T-cell (primary cell): ENCODE measurements at regions not wholly inside any gene's neighbourhood (a gene's known extent, or its start where the extent isn't known, plus 50 kb on each side); places are given as distances from the start of the nearest gene placed in this dataset.

Source experiments
- ATAC-seq, 4 experiments: fragments of 200-7000 bp in 3 of 4; fragments of 150-1000 bp in 1 of 4; cut with Tn5 transposase; replicated peaks in 1 of 4; 1 replicate in 3 of 4; 2 replicates in 1 of 4; pipeline ENCODE4 v1.10.0; 2021; ENCODE audit warnings: moderate library complexity in 3 of 4, mild to moderate bottlenecking in 2 of 4, moderate number of reproducible peaks in 1 of 4
- CTCF ChIA-PET, 2 donors: fragments of 300-600 bp; sonication (Branson Sonifier 250); formaldehyde crosslinking; loops; one replicate each; lab custom pipeline; 2022; ENCODE audit warnings: antibody characterized with exemption in 2 of 2; lab: Charles Lee
- POLR2A ChIA-PET, 2 donors: fragments of 300-600 bp; sonication (Branson Sonifier 250); formaldehyde crosslinking; loops; one replicate each; lab custom pipeline; 2022; ENCODE audit warnings: antibody characterized with exemption in 2 of 2; lab: Charles Lee
- DNase-seq, 35 experiments: peaks; one replicate each; pipeline versions ENCODE4 v3.0.0 to v3.0.0-alpha.2; 2013 to 2023
- H3K27ac ChIP-seq: one replicate; pipeline ENCODE4 v1.5.1; 2013; ENCODE audit warnings: low read length
- H3K27me3 ChIP-seq, 2 experiments: replicated peaks in 1 of 2; 1 replicate in 1 of 2; 2 replicates in 1 of 2; pipeline versions ENCODE4 v1.6.1 to v1.7.0; 2013; ENCODE audit warnings: low read length in 1 of 2, mixed read lengths in 1 of 2; ENCODE audit not compliant: control insufficient read depth in 2 of 2, insufficient read depth in 2 of 2; ENCODE audit errors: extremely low read depth in 1 of 2
- H3K36me3 ChIP-seq, 2 donors: 1 replicate in 1 of 2; 2 replicates in 1 of 2; pipeline versions ENCODE4 v1.6.1 to v1.7.0; 2013; ENCODE audit warnings: low read length in 1 of 2; ENCODE audit not compliant: control insufficient read depth in 2 of 2, insufficient read depth in 1 of 2; ENCODE audit errors: extremely low read depth in 1 of 2
- H3K4me1 ChIP-seq, 2 experiments: 1 replicate in 1 of 2; 2 replicates in 1 of 2; pipeline versions ENCODE4 v1.6.1 to v1.7.0; 2013; ENCODE audit warnings: low read length in 2 of 2, mixed read lengths in 1 of 2; ENCODE audit not compliant: insufficient read depth in 2 of 2, control insufficient read depth in 1 of 2; ENCODE audit errors: extremely low read depth in 1 of 2
- H3K4me3 ChIP-seq, 2 donors: 1 replicate in 1 of 2; 2 replicates in 1 of 2; pipeline versions ENCODE4 v1.5.1 to v1.7.0; 2013; ENCODE audit warnings: mild to moderate bottlenecking in 2 of 2, low read length in 1 of 2, moderate library complexity in 1 of 2; ENCODE audit not compliant: control insufficient read depth in 1 of 2; ENCODE audit errors: extremely low read depth in 1 of 2
- H3K9me3 ChIP-seq: 2 replicates; pipeline ENCODE4 v1.7.0; 2013
- H3K27ac Mint-ChIP-seq, 2 donors: one replicate each; pipeline ENCODE4 v1.8.0; 2020 to 2021; ENCODE audit warnings: mild to moderate bottlenecking in 2 of 2, mixed read lengths in 2 of 2
- H3K27me3 Mint-ChIP-seq, 2 donors: one replicate each; pipeline ENCODE4 v1.8.0; 2021 to 2022; ENCODE audit warnings: mixed read lengths in 2 of 2
- H3K36me3 Mint-ChIP-seq: one replicate; pipeline ENCODE4 v1.8.0; 2021; ENCODE audit warnings: mixed read lengths
- H3K4me1 Mint-ChIP-seq, 3 donors: one replicate each; pipeline ENCODE4 v1.8.0; 2020 to 2022; ENCODE audit warnings: mixed read lengths in 3 of 3, mild to moderate bottlenecking in 1 of 3
- H3K4me3 Mint-ChIP-seq, 3 donors: one replicate each; pipeline ENCODE4 v1.8.0; 2020 to 2022; ENCODE audit warnings: mild to moderate bottlenecking in 3 of 3, mixed read lengths in 3 of 3, moderate library complexity in 3 of 3
- H3K9me3 Mint-ChIP-seq, 3 donors: one replicate each; pipeline ENCODE4 v1.8.0; 2020 to 2022; ENCODE audit warnings: mixed read lengths in 3 of 3
- WGBS: methylation state at CpG from one replicate; pipeline ENCODE4 v1.1.5; 2013; ENCODE audit warnings: missing lambda C conversion rate; ENCODE audit not compliant: insufficient coverage; 5-methylcytosine and 5-hydroxymethylcytosine counted together

DNA sequence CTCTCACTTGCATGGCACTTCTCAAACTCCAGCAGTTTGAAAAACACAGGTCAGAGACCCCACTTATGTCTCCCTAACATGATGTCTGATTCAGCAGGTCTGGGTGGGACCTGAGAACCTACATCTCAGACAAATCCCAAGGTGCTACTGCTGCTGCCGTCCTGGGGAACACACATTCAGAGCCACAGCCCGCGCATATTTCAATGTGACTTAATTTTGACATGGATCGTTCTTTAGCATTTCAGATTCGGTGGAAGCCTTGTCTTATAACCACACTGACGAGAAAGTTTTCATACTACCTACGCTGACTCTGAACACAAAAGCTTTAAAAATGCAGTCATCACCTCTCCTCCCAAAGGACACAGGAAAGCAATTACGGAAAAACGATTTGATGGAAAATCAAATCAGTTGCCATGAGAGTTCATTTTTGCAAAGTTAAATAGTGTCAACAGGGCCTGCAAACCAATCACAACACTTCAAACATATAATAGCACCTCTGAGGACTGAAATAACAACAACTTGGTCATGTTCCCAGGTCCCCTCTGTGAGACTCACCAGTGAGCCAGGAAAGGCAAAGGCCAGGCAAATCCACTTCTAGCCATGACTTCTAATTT lies 132.6 kb downstream of the SHANK2 start:
- Mint-ChIP-seq H3K4me3 (no peak overlapping the region), H3K9me3 (peaks cover 0 to 5% (median 0%) of the 10 kb centered on the region in 3 donors), H3K27ac (no peak overlapping the region), H3K4me1 (no peaks in the 10 kb centered on the region), H3K27me3 (peaks cover 14 to 26% of the 10 kb centered on the region in 2 donors), H3K36me3 (no peaks in the 10 kb centered on the region)
- CTCF ChIA-PET, result no interaction called here
- H3K36me3 ChIP-seq, result no peaks in the 10 kb centered on the region
- ATAC-seq (no peak), DNase-seq (no peak)
- H3K27me3 ChIP-seq, result peaks cover 0 to 16% of the 10 kb centered on the region in 2 experiments
- no peak overlapping the region for H3K27ac ChIP-seq
- H3K4me3 ChIP-seq, result no peak overlapping the region
- POLR2A ChIA-PET, result no interaction called here
- no peaks in the 10 kb centered on the region for H3K9me3 ChIP-seq
- WGBS, result 85% methylated on average over 8 of the region's 9 CpGs
- H3K4me1 ChIP-seq, result no peaks in the 10 kb centered on the region

DNA sequence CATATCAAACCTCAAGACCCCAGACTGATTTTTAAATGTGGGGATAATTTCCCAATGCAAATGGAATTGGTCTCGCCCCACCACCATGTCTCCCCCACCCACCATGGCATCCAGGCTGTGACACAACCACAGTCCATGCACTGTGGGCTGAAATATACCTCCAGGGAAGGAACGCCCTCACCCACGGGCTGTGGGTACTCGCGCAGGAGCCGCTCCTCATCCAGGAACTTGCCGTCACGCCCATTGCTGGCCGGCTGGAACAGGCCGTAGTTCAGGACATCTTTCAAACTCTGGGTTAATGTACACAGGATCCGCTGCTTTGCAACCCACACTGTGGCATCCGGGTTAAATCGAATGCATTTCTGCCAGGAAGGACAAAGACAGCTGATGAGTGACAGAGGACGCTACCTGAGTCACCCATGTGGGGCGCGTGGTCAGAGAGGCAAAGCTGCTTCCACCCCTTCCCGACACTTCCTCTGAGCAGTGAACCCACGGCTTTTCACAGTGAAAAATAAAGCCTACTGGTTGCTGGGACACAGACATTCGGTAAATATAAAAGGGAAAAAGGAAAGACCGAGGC lies 133.6 kb downstream of the SHANK2 start:
- Histone ChIP-seq H3K4me3 (no peak overlapping the region), H3K9me3 (no peaks in the 10 kb centered on the region), H3K27ac (no peak overlapping the region), H3K4me1 (no peaks in the 10 kb centered on the region), H3K36me3 (no peaks in the 10 kb centered on the region), H3K27me3 (peaks cover 0 to 25% of the 10 kb centered on the region in 2 experiments)
- POLR2A ChIA-PET, result no interaction called here
- DNase-seq (no peak), ATAC-seq (no peak)
- no peak overlapping the region for H3K27ac Mint-ChIP-seq
- peaks cover 18 to 32% of the 10 kb centered on the region in 2 donors for H3K27me3 Mint-ChIP-seq
- 87% methylated on average over 16 of the region's 20 CpGs for WGBS
- no peaks in the 10 kb centered on the region for H3K4me1 Mint-ChIP-seq
- no peaks in the 10 kb centered on the region for H3K36me3 Mint-ChIP-seq
- CTCF ChIA-PET, result no interaction called here
- H3K4me3 Mint-ChIP-seq, result no peak overlapping the region
- H3K9me3 Mint-ChIP-seq, result peaks cover 0 to under 1% (median 0%) of the 10 kb centered on the region in 3 donors

DNA sequence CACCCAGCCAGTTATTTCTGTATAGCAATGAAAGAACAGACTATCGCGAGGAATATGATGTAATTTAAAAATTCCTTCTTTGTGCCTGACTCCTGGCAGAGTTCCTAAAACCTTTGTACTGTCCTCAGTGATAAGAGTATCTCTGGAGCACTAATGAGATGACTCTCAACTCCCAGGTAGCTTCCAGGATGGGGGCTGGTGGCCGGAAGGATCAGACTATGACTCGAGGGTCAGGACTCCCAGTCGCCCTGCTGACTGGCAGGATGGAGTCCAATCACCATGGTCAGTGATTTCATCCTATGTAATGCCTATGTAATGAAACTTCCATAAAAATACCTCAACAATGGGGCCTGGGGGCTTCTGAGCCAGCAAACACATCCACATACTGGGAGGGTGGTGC lies 135.1 kb downstream of the SHANK2 start:
- Histone ChIP-seq H3K27me3 (peaks cover 0 to 36% of the 10 kb centered on the region in 2 experiments), H3K36me3 (no peaks in the 10 kb centered on the region), H3K4me1 (no peaks in the 10 kb centered on the region), H3K4me3 (no peak overlapping the region), H3K27ac (no peak overlapping the region), H3K9me3 (no peaks in the 10 kb centered on the region)
- Mint-ChIP-seq H3K4me1 (no peaks in the 10 kb centered on the region), H3K27ac (no peak overlapping the region), H3K27me3 (peaks cover 21 to 43% of the 10 kb centered on the region in 2 donors), H3K4me3 (no peak overlapping the region), H3K36me3 (no peaks in the 10 kb centered on the region), H3K9me3 (no peaks in the 10 kb centered on the region)
- ATAC-seq, result no peak
- ChIA-PET POLR2A (no interaction called here), CTCF (no interaction called here)
- 100% methylated on average over 1 of the region's 5 CpGs for WGBS
- DNase-seq, result no peak

GRCh38 chr11:71116693-71117040 lies 135.7 kb downstream of the SHANK2 start:
- DNase-seq (no peak), ATAC-seq (no peak)
- H3K9me3 Mint-ChIP-seq, result no peaks in the 10 kb centered on the region
- peaks cover 21 to 48% of the 10 kb centered on the region in 2 donors for H3K27me3 Mint-ChIP-seq
- CTCF ChIA-PET, result no interaction called here
- H3K4me3 ChIP-seq, result no peak overlapping the region
- H3K4me1 ChIP-seq, result no peaks in the 10 kb centered on the region
- no peak overlapping the region for H3K4me3 Mint-ChIP-seq
- peaks cover 0 to 36% of the 10 kb centered on the region in 2 experiments for H3K27me3 ChIP-seq
- H3K36me3 ChIP-seq, result no peaks in the 10 kb centered on the region
- no peak overlapping the region for H3K27ac Mint-ChIP-seq
- POLR2A ChIA-PET, result no interaction called here
- H3K9me3 ChIP-seq, result no peaks in the 10 kb centered on the region
- no peaks in the 10 kb centered on the region for H3K4me1 Mint-ChIP-seq
- 90% methylated on average over 6 of the region's 8 CpGs for WGBS
- no peaks in the 10 kb centered on the region for H3K36me3 Mint-ChIP-seq
- H3K27ac ChIP-seq, result no peak overlapping the region

- no peak overlapping the region for H3K4me3 ChIP-seq
- H3K4me1 ChIP-seq, result no peaks in the 10 kb centered on the region
- ChIA-PET POLR2A (no interaction called here), CTCF (no interaction called here)
- H3K36me3 ChIP-seq, result no peaks in the 10 kb centered on the region
- ATAC-seq, result no peak
- Mint-ChIP-seq H3K9me3 (no peaks in the 10 kb centered on the region), H3K27ac (no peak overlapping the region), H3K36me3 (no peaks in the 10 kb centered on the region), H3K27me3 (peaks cover 21 to 51% of the 10 kb centered on the region in 2 donors), H3K4me1 (no peaks in the 10 kb centered on the region), H3K4me3 (no peak overlapping the region)
- WGBS, result 54% methylated on average over 19 of the region's 19 CpGs
- no peak overlapping the region for H3K27ac ChIP-seq
- H3K9me3 ChIP-seq, result no peaks in the 10 kb centered on the region
- DNase-seq, result no peak
- peaks cover 0 to 42% of the 10 kb centered on the region in 2 experiments for H3K27me3 ChIP-seq
Measured at GRCh38 chr11:71115770-71116692, 136.3 kb downstream of the SHANK2 start.

DNA sequence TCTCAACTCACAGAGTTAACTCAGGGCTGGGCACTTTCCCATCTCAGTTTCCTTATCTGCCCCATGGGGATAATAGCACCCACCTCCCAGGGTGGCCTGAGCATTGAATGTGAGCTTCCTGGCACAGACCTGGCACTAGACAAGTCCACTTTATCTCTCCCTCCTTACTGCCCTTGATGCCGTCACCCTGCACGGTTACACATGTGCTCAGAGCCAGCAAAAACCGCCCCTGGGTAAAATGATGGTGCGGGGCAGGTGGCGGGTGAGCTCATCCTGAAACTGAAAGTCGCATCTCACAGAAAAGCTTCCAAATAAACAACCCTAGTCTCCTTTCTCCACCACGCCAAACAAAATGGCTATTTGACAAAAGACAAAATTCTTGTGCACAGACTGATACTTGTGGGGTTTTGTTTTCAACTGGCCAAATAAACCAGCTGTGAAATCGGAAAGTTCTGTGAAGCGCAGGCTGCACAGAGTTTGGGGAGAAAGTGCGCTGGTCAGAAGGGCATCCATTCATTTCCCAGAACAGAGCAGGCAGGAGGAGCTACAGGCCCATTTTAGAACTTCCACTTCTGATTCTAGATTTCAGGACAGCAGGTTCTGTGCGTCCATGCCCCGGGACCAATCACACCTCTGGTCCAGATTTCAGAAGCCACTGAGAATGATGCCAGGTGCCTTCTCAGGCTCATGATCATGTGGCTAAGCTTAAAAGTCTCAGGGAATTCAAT lies 138.1 kb downstream of the SHANK2 start:
- Histone ChIP-seq H3K4me3 (no peak overlapping the region), H3K4me1 (no peaks in the 10 kb centered on the region), H3K27ac (no peak overlapping the region), H3K9me3 (no peaks in the 10 kb centered on the region), H3K27me3 (peaks cover 0 to 45% of the 10 kb centered on the region in 2 experiments), H3K36me3 (no peaks in the 10 kb centered on the region)
- no peaks in the 10 kb centered on the region for H3K4me1 Mint-ChIP-seq
- no peak overlapping the region for H3K27ac Mint-ChIP-seq
- no peak overlapping the region for H3K4me3 Mint-ChIP-seq
- WGBS, result 90% methylated on average over 5 of the region's 12 CpGs
- ATAC-seq (no peak), DNase-seq (no peak)
- CTCF ChIA-PET, result no interaction called here
- peaks cover 16 to 43% of the 10 kb centered on the region in 2 donors for H3K27me3 Mint-ChIP-seq
- POLR2A ChIA-PET, result no interaction called here
- no peaks in the 10 kb centered on the region for H3K36me3 Mint-ChIP-seq
- H3K9me3 Mint-ChIP-seq, result no peaks in the 10 kb centered on the region
